HG03439 (cell line): ENCODE measurements at regions not wholly inside any gene's neighbourhood (a gene's known extent, or its start where the extent isn't known, plus 50 kb on each side); places are given as distances from the start of the nearest gene placed in this dataset.
"Not testable (repeated sequence)": the region's sequence is repeated elsewhere in the genome, so short reads cannot be mapped to it uniquely, and the experiment has no call there.

Experiments
- ATAC-seq: cut with Tn5 transposase; IDR thresholded peaks from one replicate; pipeline ENCODE4 v1.9.1; 2021; ENCODE audit warnings: mild to moderate bottlenecking, moderate library complexity; ENCODE audit not compliant: unreplicated experiment

- no peak for ATAC-seq
These were observed 835.3 kb upstream of the EPHA7 start for GRCh38 chr6:94254689-94255088.

- ATAC-seq, result no peak
These were observed 832.5 kb upstream of the EPHA7 start for GRCh38 chr6:94251878-94252277.

GRCh38 chr6:94245395-94245794 is 826.0 kb upstream of the EPHA7 start:
- ATAC-seq, result no peak

GRCh38 chr6:94238868-94239267 is 819.5 kb upstream of the EPHA7 start:
- no peak for ATAC-seq

- ATAC-seq, result no peak
These were observed 808.4 kb upstream of the EPHA7 start for GRCh38 chr6:94227741-94228140.

GRCh38 chr6:94217836-94218235 is 798.5 kb upstream of the EPHA7 start:
- no peak for ATAC-seq

- no peak for ATAC-seq
These were observed 796.2 kb upstream of the EPHA7 start for GRCh38 chr6:94215552-94215951.

GRCh38 chr6:94213226-94213625 is 793.9 kb upstream of the EPHA7 start:
- ATAC-seq, result no peak

- no peak for ATAC-seq
These were observed 777.5 kb upstream of the EPHA7 start for GRCh38 chr6:94196891-94197290.

GRCh38 chr6:94190030-94190429 is 770.7 kb upstream of the EPHA7 start:
- no peak for ATAC-seq

- ATAC-seq, result no peak
These were observed 765.5 kb upstream of the EPHA7 start for GRCh38 chr6:94184666-94185464.

GRCh38 chr6:94177429-94177828 is 758.1 kb upstream of the EPHA7 start:
- ATAC-seq, result no peak

GRCh38 chr6:94175465-94175864 is 756.1 kb upstream of the EPHA7 start:
- ATAC-seq, result no peak

GRCh38 chr6:94163877-94164276 is 744.5 kb upstream of the EPHA7 start:
- no peak for ATAC-seq

GRCh38 chr6:94150886-94151285 is 731.5 kb upstream of the EPHA7 start:
- ATAC-seq, result no peak

GRCh38 chr6:94144807-94145206 is 725.4 kb upstream of the EPHA7 start:
- no peak for ATAC-seq

GRCh38 chr6:94137178-94137577 is 717.8 kb upstream of the EPHA7 start:
- ATAC-seq, result not testable (repeated sequence)

GRCh38 chr6:94133106-94133505 is 713.7 kb upstream of the EPHA7 start:
- no peak for ATAC-seq

GRCh38 chr6:94131271-94131670 is 711.9 kb upstream of the EPHA7 start:
- ATAC-seq, result no peak

GRCh38 chr6:94130478-94130877 is 711.1 kb upstream of the EPHA7 start:
- no peak for ATAC-seq

- no peak for ATAC-seq
These were observed 710.6 kb upstream of the EPHA7 start for GRCh38 chr6:94129926-94130325.

- ATAC-seq, result no peak
These were observed 708.4 kb upstream of the EPHA7 start for GRCh38 chr6:94127716-94128115.

GRCh38 chr6:94124333-94124732 is 705.0 kb upstream of the EPHA7 start:
- ATAC-seq, result no peak
